Stimulated activated CD8-positive, alpha-beta memory T cell treated with anti-CD3 and anti-CD28 coated beads, Interleukin-15, amount 100 ng/mL, for 1 hour (primary cell): ENCODE measurements at regions not wholly inside any gene's neighbourhood (a gene's known extent, or its start where the extent isn't known, plus 50 kb on each side); places are given as distances from the start of the nearest gene placed in this dataset.
"Not testable (repeated sequence)": the region's sequence is repeated elsewhere in the genome, so short reads cannot be mapped to it uniquely, and the experiment has no call there.

Experiments used
- DNase-seq: peaks from one replicate; pipeline ENCODE4 v3.0.0-alpha.2; 2020; ENCODE audit warnings: low read depth

DNA sequence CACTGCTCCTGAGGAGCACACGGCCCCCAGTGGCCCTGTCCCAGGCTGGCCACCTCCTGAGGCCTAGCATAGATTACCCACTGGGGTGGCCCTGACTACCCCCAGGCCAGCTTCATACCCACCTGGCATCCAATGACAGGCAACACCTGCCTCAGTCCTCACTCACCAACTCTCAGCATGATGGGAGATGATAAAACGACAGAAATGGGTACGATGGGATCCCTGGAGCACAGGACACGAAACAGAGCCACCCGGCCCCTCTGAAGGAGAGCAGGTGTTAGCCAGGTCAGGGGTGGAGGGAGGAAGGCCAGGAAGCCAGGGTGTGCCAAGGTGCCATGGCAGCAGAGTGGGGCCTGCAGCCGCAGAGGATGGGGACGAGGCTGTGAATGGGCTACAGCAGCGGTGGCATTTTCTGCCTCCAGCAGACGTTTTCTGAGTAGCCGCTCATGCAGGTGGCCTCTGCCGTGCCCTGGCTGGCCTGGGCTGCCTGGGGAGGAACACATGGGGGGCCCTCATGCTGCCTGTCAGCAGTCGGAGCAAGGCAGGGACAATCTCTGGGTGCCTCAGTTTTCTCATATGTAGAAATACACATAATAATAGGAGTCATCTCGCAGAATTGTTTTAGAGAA is 50.2 kb upstream of the FGF3 start:
- no peak for DNase-seq

DNA sequence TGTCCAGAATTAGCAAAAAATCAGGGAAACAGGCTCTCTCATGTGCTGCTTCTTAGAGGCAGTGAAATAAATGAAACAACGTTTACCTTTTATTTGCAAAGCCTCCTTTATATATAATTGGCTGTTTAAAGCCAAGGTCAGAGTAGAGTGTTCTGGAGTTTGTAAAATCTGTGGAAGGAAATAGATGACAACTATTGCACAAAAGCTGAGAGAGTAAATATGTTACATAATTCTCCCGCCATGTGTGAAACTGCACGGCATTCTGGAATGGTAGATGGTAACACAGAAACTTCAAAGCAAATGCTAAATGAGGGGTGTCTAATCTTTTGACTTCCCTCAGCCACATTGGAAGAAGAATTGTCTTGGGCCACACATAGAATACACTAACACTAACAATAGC is 51.5 kb upstream of the FGF3 start:
- DNase-seq, result no peak

- no peak for DNase-seq
Measured at GRCh38 chr11:69873166-69874077, 54.2 kb upstream of the FGF3 start.

GRCh38 chr11:69874178-69874983 is 55.2 kb upstream of the FGF3 start:
- no peak for DNase-seq

DNA sequence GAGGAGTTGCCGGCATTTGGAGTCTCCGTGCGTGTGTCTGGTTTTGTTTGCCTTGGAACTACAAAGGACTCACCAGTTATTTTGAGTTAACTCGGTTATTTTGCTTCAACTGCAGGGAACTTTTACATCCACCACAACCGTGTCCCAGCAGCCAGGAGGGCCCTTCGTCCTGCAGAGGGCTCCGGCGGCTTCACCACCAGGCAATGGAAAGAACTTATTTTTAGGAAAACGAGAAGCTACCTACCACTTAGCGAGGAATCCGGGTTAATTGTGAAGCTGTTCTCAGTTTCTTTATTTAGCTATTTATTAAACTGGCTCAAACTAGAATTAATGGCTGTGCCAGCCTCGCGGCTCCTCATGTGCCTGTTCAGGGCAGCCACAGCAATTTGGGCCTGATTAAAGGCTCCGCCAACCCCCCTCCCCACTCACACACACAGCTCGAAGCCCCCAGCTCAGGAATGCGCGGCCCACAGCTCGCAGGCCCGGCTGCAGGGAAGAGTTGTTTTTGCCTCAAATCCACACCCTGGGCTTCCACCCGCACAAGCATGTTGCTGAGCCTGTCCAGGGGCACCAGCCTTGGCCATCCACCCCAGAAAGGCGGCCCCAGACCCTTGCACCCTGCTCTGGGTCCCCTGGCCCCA is 55.9 kb upstream of the FGF3 start:
- DNase-seq, result no peak

DNA sequence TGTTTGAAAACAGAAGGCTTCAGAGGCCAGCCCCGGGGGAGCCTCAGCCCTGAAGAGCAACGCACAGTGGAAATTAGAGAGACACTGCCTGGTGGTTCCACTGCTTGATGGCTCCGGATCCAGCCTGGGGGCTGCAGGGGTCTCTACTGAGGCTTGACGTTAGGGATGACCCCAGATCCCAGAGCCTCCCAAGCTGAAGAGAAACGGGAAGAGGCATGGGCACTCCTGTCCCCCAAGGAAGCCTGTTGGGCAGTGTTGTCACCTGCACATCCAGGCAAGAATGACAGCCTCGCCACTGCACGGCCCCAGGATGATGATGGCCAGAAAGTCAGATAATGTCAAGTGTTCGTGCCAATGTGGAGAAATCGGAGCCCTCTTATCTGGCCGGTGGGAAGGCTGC is 56.8 kb upstream of the FGF3 start:
- DNase-seq, result no peak

DNA sequence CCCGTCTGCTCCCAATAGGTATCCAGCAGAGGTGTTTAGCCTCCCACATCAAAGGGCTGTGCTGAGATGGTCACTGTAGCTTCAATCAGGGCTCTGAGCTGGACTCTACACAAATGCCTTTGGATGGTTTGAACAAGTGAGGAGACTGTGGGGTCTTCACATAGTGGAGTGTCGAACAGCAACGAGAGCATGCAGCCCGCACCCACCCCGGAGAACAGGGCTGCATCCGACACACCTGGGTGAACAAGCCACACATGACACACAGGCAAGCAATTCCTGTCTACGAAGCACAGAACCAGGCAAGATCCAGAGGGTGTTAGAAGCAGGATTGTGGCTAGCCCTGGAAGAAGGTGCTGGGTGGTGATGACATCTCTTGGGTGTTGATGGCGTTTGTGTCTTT is 58.0 kb upstream of the FGF3 start:
- no peak for DNase-seq

DNA sequence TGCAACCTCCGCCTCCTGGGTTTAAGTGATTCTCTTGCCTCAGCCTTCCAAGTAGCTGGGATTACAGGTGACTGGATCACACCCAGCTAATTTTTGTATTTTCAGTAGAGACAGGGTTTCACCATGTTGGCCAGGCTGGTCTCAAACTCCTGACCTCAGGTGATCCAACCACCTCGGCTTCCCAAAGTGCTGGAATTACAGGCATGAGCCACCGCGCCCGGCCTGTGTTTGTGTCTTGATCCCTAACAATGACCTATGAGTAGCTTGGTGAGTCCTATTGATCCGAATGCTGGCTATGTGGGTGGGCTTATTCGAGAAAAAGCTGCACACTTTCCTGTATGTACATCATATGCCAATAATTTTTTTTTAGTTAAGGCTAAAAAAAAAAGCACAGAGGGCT is 58.5 kb upstream of the FGF3 start:
- not testable (repeated sequence) for DNase-seq

- DNase-seq, result no peak
Measured at GRCh38 chr11:69878144-69878883, 59.1 kb upstream of the FGF3 start.

- DNase-seq, result no peak
Measured at GRCh38 chr11:69878927-69879728, 59.9 kb upstream of the FGF3 start.

- no peak for DNase-seq
Measured at GRCh38 chr11:69879729-69880005, 60.5 kb upstream of the FGF3 start.

- DNase-seq, result no peak
Measured at GRCh38 chr11:69880041-69880825, 61.0 kb upstream of the FGF3 start.

- DNase-seq, result no peak
Measured at GRCh38 chr11:69880826-69881445, 61.7 kb upstream of the FGF3 start.

DNA sequence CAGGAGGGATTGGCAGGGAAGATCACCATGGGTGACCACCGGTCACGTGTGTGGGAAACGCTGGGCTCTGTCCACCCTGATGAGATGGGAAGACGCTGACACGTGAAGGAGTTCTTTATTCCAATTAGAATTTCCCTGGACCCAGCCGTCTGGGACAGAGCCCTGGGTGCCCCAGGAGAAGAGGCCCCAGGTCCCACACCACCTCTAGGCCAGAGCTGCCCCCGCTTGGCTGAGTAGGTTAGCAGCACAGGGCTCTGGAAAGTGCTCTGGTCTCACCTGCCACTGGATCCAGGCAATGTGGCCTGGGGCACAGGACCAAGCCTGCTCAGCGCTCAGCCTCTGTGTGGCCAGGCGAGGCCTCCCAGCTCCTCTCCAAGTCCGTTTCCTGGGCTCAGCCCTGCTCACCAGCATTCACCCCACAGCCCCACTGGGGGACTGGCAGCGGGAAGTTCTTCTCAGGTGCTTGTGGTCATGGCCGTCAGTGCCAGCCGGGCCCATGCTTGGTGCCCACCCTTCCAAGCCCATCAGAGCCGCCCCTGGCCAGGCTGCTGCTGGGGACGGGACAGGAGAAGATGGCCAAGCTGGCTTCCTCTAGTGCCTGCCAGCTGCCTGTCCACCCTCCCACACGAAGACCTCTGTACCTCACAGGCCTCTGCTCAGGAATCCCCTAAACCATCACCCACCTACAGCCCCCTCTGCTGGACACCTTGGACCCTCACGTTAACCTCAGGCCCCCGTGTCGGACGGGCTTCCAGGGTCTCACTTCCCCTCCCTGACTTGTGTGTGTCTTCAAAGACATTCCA is 62.5 kb upstream of the FGF3 start:
- no peak for DNase-seq

DNA sequence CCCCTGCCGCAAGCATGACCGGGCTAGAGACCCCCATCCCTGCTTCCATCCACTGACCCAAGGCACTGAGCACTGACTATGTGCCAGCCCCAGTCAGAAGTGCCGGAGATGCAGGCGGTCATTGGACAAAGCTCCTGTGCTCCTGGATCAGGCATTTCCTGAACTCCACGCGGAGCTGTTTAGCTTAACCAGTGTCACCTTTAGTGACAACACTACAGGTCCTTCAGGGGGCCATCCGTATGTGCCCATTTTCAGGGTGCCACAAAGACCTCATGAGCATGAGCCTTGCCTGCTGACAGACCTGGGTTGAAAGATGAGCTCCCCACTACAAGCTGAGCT is 63.0 kb upstream of the FGF3 start:
- DNase-seq, result no peak

GRCh38 chr11:69883292-69884255 is 64.4 kb upstream of the FGF3 start:
- no peak for DNase-seq

- DNase-seq, result no peak
Measured at GRCh38 chr11:69884286-69884685, 65.1 kb upstream of the FGF3 start.

DNA sequence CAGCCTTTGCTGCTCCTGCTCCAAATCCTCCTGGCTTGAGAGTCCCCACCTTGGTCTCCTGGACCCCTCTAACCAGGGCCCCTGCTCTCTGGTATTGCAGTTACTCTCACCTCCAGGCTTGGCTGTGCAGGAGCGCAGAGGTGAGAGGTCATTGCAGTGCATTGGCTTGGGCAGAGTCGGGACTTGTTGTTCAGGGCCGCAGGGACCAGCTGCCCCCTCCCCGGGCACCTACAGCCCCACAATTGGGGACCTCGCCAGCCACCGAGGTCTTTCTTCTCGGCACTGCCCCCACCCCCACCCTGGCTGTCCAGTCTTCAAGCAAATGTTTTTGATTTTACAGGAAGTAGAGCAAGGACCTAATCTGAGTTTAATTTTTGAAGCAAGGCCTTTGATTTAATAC is 65.5 kb upstream of the FGF3 start:
- DNase-seq, result no peak
